Activated naive CD8-positive, alpha-beta T cell treated with anti-CD3 and anti-CD28 coated beads, Interleukin-2, amount 10 ng/mL, durations not matched to agents 7 days and 5 days (primary cell): ENCODE measurements at regions not wholly inside any gene's neighbourhood (a gene's known extent, or its start where the extent isn't known, plus 50 kb on each side); places are given as distances from the start of the nearest gene placed in this dataset.

Experiments used
- ATAC-seq: fragments of 150-1000 bp; cut with Tn5 transposase; one replicate; pipeline ENCODE4 v1.10.0; 2021; ENCODE audit warnings: low read depth, moderate library complexity
- POLR2A ChIA-PET: fragments of 350-600 bp; sonication (Branson Sonifier 250); formaldehyde crosslinking; loops from one replicate; lab custom pipeline; 2021; ENCODE audit warnings: antibody characterized with exemption; lab: Charles Lee
- DNase-seq: peaks from one replicate; pipeline ENCODE4 v3.0.0; 2021
- H3K27ac Mint-ChIP-seq: one replicate; pipeline ENCODE4 v1.8.0; 2022; ENCODE audit warnings: mild to moderate bottlenecking, mixed read lengths
- H3K27me3 Mint-ChIP-seq: one replicate; pipeline ENCODE4 v1.8.0; 2022; ENCODE audit warnings: mild to moderate bottlenecking, moderate library complexity, mixed read lengths
- H3K36me3 Mint-ChIP-seq: one replicate; pipeline ENCODE4 v1.8.0; 2021; ENCODE audit warnings: mild to moderate bottlenecking, mixed read lengths
- H3K4me1 Mint-ChIP-seq: one replicate; pipeline ENCODE4 v1.8.0; 2021; ENCODE audit warnings: mixed read lengths
- H3K4me3 Mint-ChIP-seq: one replicate; pipeline ENCODE4 v1.8.0; 2022; ENCODE audit warnings: mild to moderate bottlenecking, moderate library complexity, mixed read lengths
- H3K9me3 Mint-ChIP-seq: one replicate; pipeline ENCODE4 v1.8.0; 2021; ENCODE audit warnings: mixed read lengths

DNA sequence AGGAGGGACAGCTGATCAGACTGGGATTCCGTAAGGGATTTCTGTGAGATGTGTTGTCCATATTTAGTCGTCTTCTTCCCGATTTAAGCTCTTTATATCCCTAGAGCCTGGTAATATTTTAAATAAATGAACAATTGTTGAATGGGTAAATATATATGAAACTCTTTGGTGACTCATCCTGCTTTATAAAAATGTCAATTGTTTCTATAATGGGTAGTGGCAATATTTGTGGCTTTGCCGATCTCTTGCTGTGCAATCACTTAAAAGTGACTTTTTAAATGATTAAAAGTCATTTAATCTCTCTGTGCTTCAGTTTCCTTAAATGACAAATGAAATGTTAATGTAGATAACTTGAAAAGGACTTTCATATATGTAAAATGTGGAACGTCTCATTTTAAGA is 339.2 kb downstream of the RNF144A start:
- H3K9me3 Mint-ChIP-seq: no peaks in the 10 kb centered on the region
- POLR2A ChIA-PET: no interaction called here
- no peaks in the 10 kb centered on the region for H3K27me3 Mint-ChIP-seq
- no peak overlapping the region for H3K27ac Mint-ChIP-seq
- no peak overlapping the region for H3K4me3 Mint-ChIP-seq
- ATAC-seq: no peak
- H3K36me3 Mint-ChIP-seq: peaks cover 2% of the 10 kb centered on the region
- no peaks in the 10 kb centered on the region for H3K4me1 Mint-ChIP-seq
- DNase-seq: no peak

DNA sequence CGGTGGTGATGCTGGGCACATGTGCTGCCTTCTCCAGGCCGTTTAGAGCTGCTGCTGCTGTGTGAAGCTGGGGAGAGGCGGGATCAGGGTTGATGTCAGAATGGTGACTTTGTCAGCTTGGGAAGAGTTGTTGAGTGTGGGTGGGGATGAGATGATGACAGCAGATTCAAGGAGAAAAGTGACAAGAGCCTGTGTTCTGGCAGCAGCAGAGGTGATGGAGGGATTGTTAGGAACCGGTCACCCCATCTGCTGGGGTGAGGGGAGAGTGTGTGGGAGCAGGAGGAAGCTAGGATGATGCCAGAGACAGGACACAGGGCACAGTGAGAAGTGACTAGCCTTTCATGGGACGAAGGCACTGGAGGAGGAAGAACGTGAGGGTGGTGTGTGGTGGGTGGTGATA is 345.5 kb downstream of the RNF144A start:
- POLR2A ChIA-PET: no interaction called here
- Mint-ChIP-seq H3K4me3 (no peak overlapping the region), H3K27me3 (no peaks in the 10 kb centered on the region), H3K9me3 (no peaks in the 10 kb centered on the region), H3K4me1 (peaks cover 10% of the 10 kb centered on the region), H3K36me3 (peaks cover 2% of the 10 kb centered on the region), H3K27ac (no peak overlapping the region)
- ATAC-seq (no peak), DNase-seq (no peak)

DNA sequence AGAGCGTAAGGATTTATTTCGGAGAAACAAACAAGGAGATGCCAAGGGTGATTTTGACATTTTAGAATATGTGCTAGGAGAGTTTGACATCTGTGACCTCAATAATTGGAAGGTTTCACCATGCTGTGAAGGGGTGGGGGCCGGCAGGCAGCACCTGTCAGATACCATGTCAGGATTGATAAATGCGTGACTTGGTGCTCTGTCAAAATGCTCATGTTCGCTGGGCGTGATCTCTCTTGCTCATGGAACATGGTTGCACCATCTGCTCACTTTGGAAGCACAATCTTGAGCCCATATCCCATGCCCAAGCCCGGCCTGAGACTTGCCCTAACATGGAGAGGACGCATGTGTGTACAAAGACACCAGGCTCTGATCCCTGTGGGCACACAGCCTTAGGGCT is 347.6 kb downstream of the RNF144A start:
- H3K4me3 Mint-ChIP-seq: no peak overlapping the region
- H3K4me1 Mint-ChIP-seq: peaks cover 10% of the 10 kb centered on the region
- DNase-seq (no peak), ATAC-seq (no peak)
- H3K27me3 Mint-ChIP-seq: no peaks in the 10 kb centered on the region
- POLR2A ChIA-PET: no interaction called here
- H3K36me3 Mint-ChIP-seq: peaks cover 2% of the 10 kb centered on the region
- no peaks in the 10 kb centered on the region for H3K9me3 Mint-ChIP-seq
- no peak overlapping the region for H3K27ac Mint-ChIP-seq

DNA sequence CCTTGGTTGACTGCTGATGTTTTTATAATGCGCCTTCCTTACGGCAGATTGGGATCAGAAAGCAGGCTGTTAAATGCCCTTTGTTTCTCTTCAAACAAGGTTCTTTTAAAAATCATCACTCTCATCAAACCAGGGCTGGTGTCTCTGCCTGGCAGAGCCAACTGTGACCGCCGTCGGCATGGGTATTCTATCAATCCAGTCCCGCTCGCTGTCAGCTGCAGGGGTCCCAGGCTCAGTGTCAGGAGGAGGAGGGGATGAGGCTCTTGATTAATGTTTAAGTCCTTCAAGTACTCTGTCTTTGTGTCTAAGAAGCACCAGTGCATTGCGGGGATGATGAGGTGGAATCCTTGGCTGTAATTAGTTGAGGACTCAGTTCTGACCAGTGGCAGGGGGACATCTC is 348.1 kb downstream of the RNF144A start:
- Mint-ChIP-seq H3K9me3 (no peaks in the 10 kb centered on the region), H3K36me3 (peaks cover 1% of the 10 kb centered on the region), H3K27me3 (no peaks in the 10 kb centered on the region), H3K4me1 (peaks cover 10% of the 10 kb centered on the region), H3K4me3 (no peak overlapping the region), H3K27ac (no peak overlapping the region)
- POLR2A ChIA-PET: no interaction called here
- DNase-seq (no peak), ATAC-seq (no peak)

DNA sequence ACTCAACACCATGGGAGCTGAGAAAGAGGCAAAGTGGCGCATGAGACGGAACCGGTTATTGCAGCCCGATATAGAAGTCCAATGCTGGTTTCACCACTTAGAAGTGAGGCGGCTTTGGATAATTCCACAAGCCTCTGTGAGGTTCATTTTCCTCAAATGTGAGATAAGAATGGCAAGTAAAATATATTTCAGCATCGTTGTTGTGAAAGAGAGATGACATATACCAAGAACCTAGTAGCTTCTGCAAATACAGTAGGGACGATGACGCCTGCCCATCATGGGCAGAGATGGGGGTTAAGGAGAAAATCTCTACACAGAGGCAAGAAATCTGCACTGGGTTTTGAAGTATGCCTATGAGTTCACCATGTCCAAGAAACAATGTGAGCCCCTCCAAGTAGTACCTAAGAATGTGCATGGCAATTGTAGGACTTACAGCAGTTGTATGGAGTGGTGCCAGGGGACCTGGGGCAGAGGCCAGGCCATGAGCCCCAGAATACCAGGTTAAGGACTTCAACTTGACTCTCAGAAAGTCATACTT is 352.0 kb downstream of the RNF144A start:
- DNase-seq (no peak), ATAC-seq (no peak)
- Mint-ChIP-seq H3K9me3 (no peaks in the 10 kb centered on the region), H3K4me3 (no peak overlapping the region), H3K27ac (no peak overlapping the region), H3K27me3 (no peaks in the 10 kb centered on the region), H3K36me3 (no peaks in the 10 kb centered on the region), H3K4me1 (no peaks in the 10 kb centered on the region)
- POLR2A ChIA-PET: no interaction called here

DNA sequence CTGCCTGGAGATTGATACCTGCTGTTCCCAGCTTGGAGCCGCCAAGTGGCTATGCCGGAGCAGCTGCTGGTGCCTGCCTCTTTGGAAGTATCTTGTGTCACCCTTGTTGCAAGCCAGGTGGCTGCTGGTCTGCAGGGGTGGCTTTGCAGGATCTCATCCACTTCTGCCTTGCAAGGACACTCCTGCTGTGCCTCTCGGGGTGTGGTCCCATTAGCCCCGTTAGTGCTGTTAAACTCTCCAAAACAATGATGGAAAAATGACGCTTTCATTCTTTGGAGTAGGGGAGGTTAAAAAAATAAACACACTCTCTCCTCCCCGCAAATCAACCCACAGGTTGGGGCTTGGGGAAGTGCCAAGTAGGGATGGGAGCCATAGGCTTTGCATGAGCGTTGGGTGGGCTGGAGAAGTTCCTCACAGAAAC is 352.8 kb downstream of the RNF144A start:
- DNase-seq: no peak
- Mint-ChIP-seq H3K27ac (no peak overlapping the region), H3K4me3 (no peak overlapping the region), H3K9me3 (no peaks in the 10 kb centered on the region), H3K36me3 (no peaks in the 10 kb centered on the region), H3K4me1 (no peaks in the 10 kb centered on the region), H3K27me3 (no peaks in the 10 kb centered on the region)
- ATAC-seq: no peak
- POLR2A ChIA-PET: no interaction called here

DNA sequence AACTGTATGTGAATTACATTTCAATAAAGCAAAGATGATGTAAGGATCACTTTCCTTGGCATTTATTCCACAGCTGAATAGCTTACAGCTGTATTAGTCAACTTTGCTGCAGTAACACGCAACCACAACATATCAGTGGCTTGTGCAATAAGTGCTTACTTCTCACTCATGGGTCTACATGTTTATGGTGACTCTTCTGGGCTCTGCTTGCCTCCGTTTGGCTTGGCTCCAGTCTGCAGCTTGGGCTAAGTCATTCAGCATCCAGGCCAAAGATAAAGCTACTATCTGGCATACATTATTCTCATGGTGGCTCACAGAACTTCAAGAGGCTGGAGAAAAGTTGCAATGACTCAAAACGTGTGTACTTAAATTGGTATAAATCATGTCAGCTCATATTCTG is 355.0 kb downstream of the RNF144A start:
- Mint-ChIP-seq H3K4me3 (no peak overlapping the region), H3K27me3 (no peaks in the 10 kb centered on the region), H3K4me1 (no peaks in the 10 kb centered on the region), H3K27ac (no peak overlapping the region), H3K36me3 (no peaks in the 10 kb centered on the region), H3K9me3 (no peaks in the 10 kb centered on the region)
- ATAC-seq: no peak
- DNase-seq: no peak
- POLR2A ChIA-PET: no interaction called here

DNA sequence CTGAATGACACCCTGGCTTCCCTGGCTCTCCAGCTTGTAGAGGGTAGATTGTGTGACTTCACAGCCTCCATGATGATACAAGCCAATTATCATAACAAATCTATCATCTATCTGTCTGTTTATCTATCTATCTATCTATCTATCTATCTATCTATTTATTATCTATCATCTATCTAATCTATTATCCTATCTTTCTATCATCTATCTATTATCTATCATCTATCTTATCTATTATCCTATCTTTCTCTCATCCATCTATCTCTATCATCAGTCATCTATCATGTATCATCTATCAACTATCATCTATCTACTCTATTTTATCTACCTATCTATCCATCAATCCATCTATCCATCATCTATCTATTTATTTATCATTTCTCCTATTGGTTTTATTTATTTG is 361.8 kb downstream of the RNF144A start:
- H3K27ac Mint-ChIP-seq: no peak overlapping the region

DNA sequence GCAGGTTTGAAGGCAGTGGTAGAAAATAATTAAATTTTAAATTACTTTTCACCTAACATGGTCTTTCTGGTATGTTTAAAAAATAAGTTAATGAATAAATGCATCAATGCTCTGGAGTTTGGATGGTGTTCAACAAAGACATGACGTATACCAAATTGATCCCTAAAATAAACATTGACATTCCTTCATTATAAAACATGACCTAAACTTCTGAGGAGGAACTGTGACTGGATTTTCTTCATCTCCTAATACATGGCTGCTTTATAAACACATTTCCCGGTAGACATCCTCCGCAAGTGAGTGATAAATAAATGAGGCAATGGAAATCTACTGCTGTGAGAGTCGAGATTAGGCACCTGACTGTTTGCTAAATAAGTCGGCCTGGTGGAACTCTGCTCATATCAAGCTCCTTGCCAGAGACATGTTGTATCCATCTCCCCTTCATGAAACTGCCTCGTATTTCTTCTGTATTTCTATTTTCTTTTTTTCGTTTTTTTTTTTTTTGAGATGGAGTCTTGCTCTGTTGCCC is 362.3 kb downstream of the RNF144A start:
- Mint-ChIP-seq H3K9me3 (no peaks in the 10 kb centered on the region), H3K36me3 (no peaks in the 10 kb centered on the region), H3K27ac (no peak overlapping the region), H3K4me3 (no peak overlapping the region), H3K27me3 (no peaks in the 10 kb centered on the region), H3K4me1 (peaks cover under 1% of the 10 kb centered on the region)
- POLR2A ChIA-PET: no interaction called here
- no peak for DNase-seq
- ATAC-seq: no peak

More for the DNA sequence above, 361.8 kb downstream of the RNF144A start:
- Mint-ChIP-seq H3K4me3 (no peak overlapping the region), H3K27me3 (no peaks in the 10 kb centered on the region), H3K36me3 (no peaks in the 10 kb centered on the region), H3K4me1 (no peaks in the 10 kb centered on the region), H3K9me3 (no peaks in the 10 kb centered on the region)
- DNase-seq (no peak), ATAC-seq (no peak)
- POLR2A ChIA-PET: no interaction called here

DNA sequence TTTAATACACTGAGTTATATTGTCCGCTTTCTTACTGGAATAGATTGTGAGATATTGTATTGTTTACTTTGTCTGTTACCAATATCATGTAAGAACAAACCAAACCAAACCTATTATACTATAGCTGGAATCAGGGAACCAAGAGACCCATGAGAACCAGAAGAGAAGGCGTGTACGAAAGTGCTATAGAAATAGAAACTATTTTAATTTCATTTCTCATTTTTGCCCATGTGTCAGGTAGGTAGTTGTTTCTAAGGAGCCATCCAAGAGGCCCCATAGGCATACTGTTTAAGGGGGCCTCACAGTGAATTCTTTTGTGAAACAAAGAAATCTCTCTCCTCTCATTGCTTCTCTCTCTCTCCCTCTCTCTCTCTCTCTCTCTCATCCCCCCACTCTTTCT is 363.6 kb downstream of the RNF144A start:
- DNase-seq (no peak), ATAC-seq (no peak)
- POLR2A ChIA-PET: no interaction called here
- H3K4me3 Mint-ChIP-seq: no peak overlapping the region
- no peaks in the 10 kb centered on the region for H3K9me3 Mint-ChIP-seq
- H3K27me3 Mint-ChIP-seq: no peaks in the 10 kb centered on the region
- H3K27ac Mint-ChIP-seq: no peak overlapping the region
- H3K36me3 Mint-ChIP-seq: no peaks in the 10 kb centered on the region
- peaks cover 1% of the 10 kb centered on the region for H3K4me1 Mint-ChIP-seq

DNA sequence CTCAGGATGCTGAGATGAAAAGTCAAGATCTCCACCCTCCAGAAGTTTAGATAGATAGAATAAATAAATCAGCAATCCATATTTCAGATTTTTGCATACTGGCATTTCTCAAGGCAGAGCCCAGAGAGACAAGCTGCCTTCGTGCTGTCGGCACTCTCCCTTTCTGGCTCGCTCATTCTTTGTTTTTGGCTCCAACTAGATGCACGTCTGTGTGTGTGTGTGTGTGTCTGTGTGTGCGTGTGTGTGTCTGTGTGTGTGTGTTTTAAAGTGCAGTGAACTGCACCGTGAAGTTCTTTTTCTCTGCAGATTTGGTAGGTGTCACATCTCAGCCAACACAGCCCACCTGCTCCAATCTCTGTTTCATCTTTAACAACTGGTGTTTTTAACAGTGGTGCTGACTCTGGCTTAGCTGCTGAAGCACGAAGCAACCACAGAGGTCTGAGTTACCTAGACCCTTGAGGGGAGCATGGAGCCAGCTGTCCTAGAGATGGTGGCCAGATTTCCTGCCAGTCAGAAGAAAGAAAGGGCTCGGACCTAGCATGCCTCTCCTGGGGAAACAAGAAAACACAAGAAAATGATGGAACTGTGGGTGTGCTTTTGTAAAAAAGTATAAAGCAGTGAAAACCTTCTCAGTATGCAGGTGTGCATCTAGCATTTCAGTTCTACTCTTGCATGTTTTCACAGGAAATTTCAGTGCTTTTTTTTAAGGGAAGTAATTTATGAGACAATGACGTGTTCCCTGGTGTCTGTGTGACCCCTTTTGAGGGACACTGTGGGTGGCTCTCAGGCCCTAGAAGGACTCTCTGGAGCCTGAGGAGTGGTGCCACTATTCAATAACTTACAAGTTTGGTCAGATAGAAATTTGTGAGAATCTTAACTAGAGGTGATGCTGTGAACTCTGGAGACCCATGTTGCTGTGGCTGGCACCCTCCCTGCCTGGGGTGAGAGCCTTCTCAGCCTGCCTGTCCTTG is 364.3 kb downstream of the RNF144A start:
- POLR2A ChIA-PET: no interaction called here
- DNase-seq (no peak), ATAC-seq (no peak)
- H3K4me3 Mint-ChIP-seq: no peak overlapping the region
- H3K4me1 Mint-ChIP-seq: peaks cover 1% of the 10 kb centered on the region
- no peaks in the 10 kb centered on the region for H3K27me3 Mint-ChIP-seq
- H3K36me3 Mint-ChIP-seq: no peaks in the 10 kb centered on the region
- H3K9me3 Mint-ChIP-seq: no peaks in the 10 kb centered on the region
- no peak overlapping the region for H3K27ac Mint-ChIP-seq

DNA sequence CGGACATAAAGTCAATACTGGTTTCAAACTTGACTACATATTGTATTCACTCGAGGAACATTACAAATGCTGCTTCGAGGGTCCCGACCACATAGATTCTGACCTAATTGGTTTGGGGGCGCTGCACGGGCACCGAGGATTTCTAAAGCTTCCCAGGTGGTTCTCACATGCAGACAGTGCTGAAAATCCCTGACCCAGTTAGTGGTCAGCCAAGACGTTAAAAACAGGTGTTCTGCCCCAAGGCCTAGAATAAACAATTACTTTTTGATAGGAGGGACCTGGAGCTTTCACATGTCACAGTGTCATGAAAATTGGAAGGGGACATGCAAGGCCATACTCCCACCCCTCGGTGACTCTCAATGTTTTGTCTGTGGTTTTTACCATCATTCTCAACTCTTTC is 368.9 kb downstream of the RNF144A start:
- POLR2A ChIA-PET: no interaction called here
- DNase-seq (no peak), ATAC-seq (no peak)
- Mint-ChIP-seq H3K36me3 (no peaks in the 10 kb centered on the region), H3K27me3 (no peaks in the 10 kb centered on the region), H3K4me3 (no peak overlapping the region), H3K27ac (no peak overlapping the region), H3K4me1 (peaks cover 1% of the 10 kb centered on the region), H3K9me3 (no peaks in the 10 kb centered on the region)

DNA sequence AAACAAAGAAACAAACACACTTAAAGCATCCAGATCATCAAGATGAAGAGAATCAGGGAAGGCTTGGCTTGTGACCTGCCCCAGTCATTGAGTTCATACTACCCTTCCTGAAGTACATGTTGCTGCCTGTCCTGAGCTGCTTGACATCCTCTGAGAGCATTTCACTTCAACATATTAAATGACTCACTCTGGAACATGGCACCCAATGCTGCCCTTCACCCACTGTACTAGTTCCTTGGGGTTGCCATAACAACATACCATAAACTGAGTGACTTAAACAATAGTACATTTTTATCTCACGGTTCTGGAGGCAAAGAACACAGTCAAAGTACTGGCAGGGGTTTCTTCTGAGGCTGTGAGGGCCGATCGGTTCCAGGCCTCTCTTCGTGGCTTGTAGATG is 371.3 kb downstream of the RNF144A start:
- Mint-ChIP-seq H3K4me3 (no peak overlapping the region), H3K4me1 (peaks cover 1% of the 10 kb centered on the region), H3K27me3 (peaks cover 4% of the 10 kb centered on the region), H3K9me3 (no peaks in the 10 kb centered on the region), H3K36me3 (no peaks in the 10 kb centered on the region), H3K27ac (no peak overlapping the region)
- POLR2A ChIA-PET: no interaction called here
- DNase-seq (no peak), ATAC-seq (no peak)

DNA sequence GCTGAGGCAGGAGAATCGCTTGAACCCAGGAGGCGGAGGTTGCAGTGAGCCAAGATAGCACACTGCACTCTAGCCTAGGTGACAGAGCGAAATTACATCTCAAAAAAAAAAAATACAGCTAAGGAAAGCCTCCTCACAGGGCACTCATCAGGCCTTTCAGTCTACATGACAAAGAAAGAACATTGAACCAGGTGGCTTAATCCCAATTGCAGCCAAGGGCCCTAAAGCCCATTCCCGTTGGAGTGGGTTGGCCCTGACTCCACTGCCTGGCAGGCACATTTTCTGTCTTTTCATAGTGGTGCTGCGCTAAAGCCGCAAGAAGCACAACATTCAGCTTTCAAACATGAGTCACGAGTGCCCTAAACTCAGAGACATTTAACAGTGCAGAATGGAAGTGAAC is 372.5 kb downstream of the RNF144A start:
- no peak for DNase-seq
- Mint-ChIP-seq H3K4me3 (no peak overlapping the region), H3K27me3 (peaks cover 4% of the 10 kb centered on the region), H3K9me3 (no peaks in the 10 kb centered on the region), H3K27ac (no peak overlapping the region), H3K4me1 (no peaks in the 10 kb centered on the region), H3K36me3 (no peaks in the 10 kb centered on the region)
- no peak for ATAC-seq
- POLR2A ChIA-PET: interaction anchor here (0.6 kb wide), 1 partner anchor 1588 kb away, joined by 3 read pairs; no protein-coding TSS in a partner anchor
